ENCODE measurements at regions not wholly inside any gene's neighbourhood (a gene's known extent, or its start where the extent isn't known, plus 50 kb on each side); places are given as distances from the start of the nearest gene placed in this dataset.

DNA sequence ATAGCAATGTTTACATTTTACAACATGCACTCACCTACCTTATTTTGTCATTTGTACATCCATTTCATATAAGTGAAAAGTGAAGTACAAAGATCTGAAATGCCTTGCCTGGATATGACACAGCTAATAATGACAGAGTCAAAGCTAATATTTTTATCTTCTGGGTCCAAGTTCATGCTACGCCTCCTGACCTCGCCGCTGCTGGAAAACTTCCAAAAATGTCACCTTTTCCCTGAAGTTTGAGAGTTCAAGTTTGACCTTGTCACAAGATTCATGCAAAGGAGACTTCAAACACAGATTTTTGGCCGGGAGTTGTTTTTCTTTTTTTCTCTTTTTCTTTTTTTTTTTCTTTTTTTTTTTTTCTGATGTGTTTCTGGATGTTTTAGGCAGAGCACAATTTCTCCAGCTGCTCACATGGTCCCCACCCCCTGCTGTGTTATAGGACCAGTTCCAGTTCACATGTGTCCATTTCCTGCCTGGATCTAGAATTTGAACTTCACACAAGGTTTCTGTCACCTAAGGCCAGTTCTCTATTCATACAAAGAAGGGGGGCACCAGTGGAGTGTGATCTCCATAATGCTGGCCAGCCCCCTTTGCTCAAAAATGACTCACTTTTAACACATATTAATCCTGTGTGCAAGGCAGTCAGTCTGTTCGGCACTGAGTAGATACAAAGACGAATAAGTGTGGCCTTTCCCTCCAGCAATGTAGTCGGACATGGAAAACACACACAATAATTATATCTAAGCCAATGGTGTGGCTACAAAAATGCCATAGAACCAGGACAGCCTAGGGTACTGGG, 546.8 kb downstream of the BUD13 start:
- Mint-ChIP-seq H3K27me3 (ENCODE audit: unreplicated experiment) (peaks cover 14% of the 10 kb centered on the region), H3K4me3 (ENCODE audit: unreplicated experiment) (no peak overlapping the region), H3K9me3 (ENCODE audit: unreplicated experiment) (no peaks in the 10 kb centered on the region), H3K4me1 (ENCODE audit: unreplicated experiment) (peaks cover 5% of the 10 kb centered on the region), H3K27ac (ENCODE audit: unreplicated experiment) (no peak overlapping the region), H3K36me3 (ENCODE audit: unreplicated experiment) (no peaks in the 10 kb centered on the region)
- no peak for TF ChIP-seq CTCF (IDR thresholded peaks at IDR 0.05)
- DNase-seq (ENCODE audit: extremely low spot score, unreplicated experiment): no peak

GRCh38 chr11:116225236-116225635, 547.6 kb downstream of the BUD13 start:
- no peak overlapping the region for H3K4me3 Mint-ChIP-seq (ENCODE audit: unreplicated experiment)
- H3K27me3 Mint-ChIP-seq (ENCODE audit: unreplicated experiment): peaks cover 14% of the 10 kb centered on the region
- no peaks in the 10 kb centered on the region for H3K36me3 Mint-ChIP-seq (ENCODE audit: unreplicated experiment)
- H3K4me1 Mint-ChIP-seq (ENCODE audit: unreplicated experiment): peaks cover 5% of the 10 kb centered on the region
- no peak overlapping the region for H3K27ac Mint-ChIP-seq (ENCODE audit: unreplicated experiment)
- DNase-seq (ENCODE audit: extremely low spot score, unreplicated experiment): no peak
- H3K9me3 Mint-ChIP-seq (ENCODE audit: unreplicated experiment): no peaks in the 10 kb centered on the region
- TF ChIP-seq CTCF (IDR thresholded peaks at IDR 0.05): no peak

- TF ChIP-seq CTCF (IDR thresholded peaks at IDR 0.05): no peak
- H3K27ac Mint-ChIP-seq (ENCODE audit: unreplicated experiment): no peak overlapping the region
- no peaks in the 10 kb centered on the region for H3K9me3 Mint-ChIP-seq (ENCODE audit: unreplicated experiment)
- peaks cover 5% of the 10 kb centered on the region for H3K4me1 Mint-ChIP-seq (ENCODE audit: unreplicated experiment)
- no peak overlapping the region for H3K4me3 Mint-ChIP-seq (ENCODE audit: unreplicated experiment)
- H3K36me3 Mint-ChIP-seq (ENCODE audit: unreplicated experiment): no peaks in the 10 kb centered on the region
- no peak for DNase-seq (ENCODE audit: extremely low spot score, unreplicated experiment)
- peaks cover 14% of the 10 kb centered on the region for H3K27me3 Mint-ChIP-seq (ENCODE audit: unreplicated experiment)
These were observed 547.9 kb downstream of the BUD13 start for GRCh38 chr11:116224889-116225200.

DNA sequence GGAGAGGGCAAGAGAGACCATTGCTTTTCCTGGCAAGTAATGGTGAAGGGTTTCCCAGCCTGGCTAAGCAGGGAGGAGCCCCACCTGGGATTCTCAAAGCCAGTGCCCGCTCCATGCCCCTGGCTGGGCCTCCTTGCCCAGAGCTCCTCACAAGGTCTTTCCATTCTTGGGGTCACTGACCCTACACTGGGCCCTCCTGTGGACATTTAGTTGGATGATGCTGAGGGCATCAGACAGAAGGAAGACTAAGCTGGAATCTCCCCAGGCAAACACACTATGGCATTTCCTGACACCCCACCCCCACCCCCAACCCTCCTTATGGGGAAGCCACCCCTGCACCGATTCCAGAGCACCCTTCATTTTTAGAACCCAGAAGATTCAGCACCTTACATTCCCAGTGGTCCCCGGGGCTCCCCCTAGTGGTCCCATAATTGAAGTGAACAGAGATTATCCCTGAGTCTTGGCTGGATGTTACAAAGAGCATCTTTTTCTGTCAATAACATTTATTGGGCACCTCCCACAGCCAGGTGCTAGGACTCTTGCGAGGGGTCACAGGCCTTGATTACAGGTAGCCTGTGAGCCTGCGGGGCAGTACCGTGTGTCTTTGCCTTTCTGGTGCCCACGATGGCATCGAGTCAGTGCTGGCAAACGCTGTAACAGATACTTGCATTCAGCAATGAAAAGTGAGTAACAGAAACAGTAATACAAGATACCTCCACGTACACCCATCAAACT, 548.5 kb downstream of the BUD13 start:
- no peaks in the 10 kb centered on the region for H3K36me3 Mint-ChIP-seq (ENCODE audit: unreplicated experiment)
- DNase-seq (ENCODE audit: extremely low spot score, unreplicated experiment): no peak

More for the DNA sequence above, 548.5 kb downstream of the BUD13 start:
- H3K9me3 Mint-ChIP-seq (ENCODE audit: unreplicated experiment): no peaks in the 10 kb centered on the region
- no peak overlapping the region for H3K4me3 Mint-ChIP-seq (ENCODE audit: unreplicated experiment)
- peaks cover 13% of the 10 kb centered on the region for H3K27me3 Mint-ChIP-seq (ENCODE audit: unreplicated experiment)
- H3K27ac Mint-ChIP-seq (ENCODE audit: unreplicated experiment): no peak overlapping the region
- H3K4me1 Mint-ChIP-seq (ENCODE audit: unreplicated experiment): peaks cover 6% of the 10 kb centered on the region
- peak; percentile 76 for TF ChIP-seq CTCF (IDR thresholded peaks at IDR 0.05)
